ENCODE measurements at regions not wholly inside any gene's neighbourhood (a gene's known extent, or its start where the extent isn't known, plus 50 kb on each side); places are given as distances from the start of the nearest gene placed in this dataset.

- no peak for TF ChIP-seq CTCF (IDR thresholded peaks at IDR 0.05)
- TF ChIP-seq EZH2 (IDR thresholded peaks at IDR 0.05; ENCODE audit: borderline replicate concordance, insufficient read depth, low read depth, low read length, poor library complexity, severe bottlenecking): no peak
Observed at GRCh38 chr22:27687984-27688545, 113.5 kb downstream of the MN1 start.
